ENCODE measurements at regions not wholly inside any gene's neighbourhood (a gene's known extent, or its start where the extent isn't known, plus 50 kb on each side); places are given as distances from the start of the nearest gene placed in this dataset.

GRCh38 chr2:237162959-237163358 is 77.3 kb downstream of the COPS8 start:
- no peak for TF ChIP-seq CTCF (IDR thresholded peaks at IDR 0.05)
- TF ChIP-seq POLR2A (IDR thresholded peaks at IDR 0.05): no peak
